Astrocyte of the spinal cord (primary cell): ENCODE measurements at regions not wholly inside any gene's neighbourhood (a gene's known extent, or its start where the extent isn't known, plus 50 kb on each side); places are given as distances from the start of the nearest gene placed in this dataset.

ENCODE experiments used
- DNase-seq: peaks from one replicate; pipeline ENCODE4 v3.0.0; 2011; ENCODE audit warnings: low read depth, low spot score
- H3K4me3 ChIP-seq: 2 replicates; pipeline ENCODE4 v1.5.1; 2011; ENCODE audit warnings: low read depth, mild to moderate bottlenecking, low read length, moderate library complexity
- CTCF ChIP-seq: IDR thresholded peaks from 2 replicates; pipeline ENCODE4 v1.5.1; 2012; ENCODE audit warnings: low read depth, mild to moderate bottlenecking, low read length, inconsistent platforms
- in situ Hi-C: cut with HindIII; loops from 2 replicates; pipeline ENCODE4 v1.10.0; 2017; ENCODE audit warnings: low sequenced_read_pairs

- in situ Hi-C loops = no loop called here
- H3K4me3 ChIP-seq = no peak overlapping the region
- TF ChIP-seq CTCF = no peak
- no peak for DNase-seq
Observed at GRCh38 chr12:127560041-127560478, 706.9 kb upstream of the TMEM132C start.

GRCh38 chr12:127562816-127563215 lies 704.2 kb upstream of the TMEM132C start:
- no peak overlapping the region for H3K4me3 ChIP-seq
- no peak for TF ChIP-seq CTCF
- in situ Hi-C loops = no loop called here
- no peak for DNase-seq

- TF ChIP-seq CTCF = no peak
- no peak for DNase-seq
- in situ Hi-C loops = no loop called here
- no peak overlapping the region for H3K4me3 ChIP-seq
Observed at GRCh38 chr12:127565241-127565640, 701.7 kb upstream of the TMEM132C start.

GRCh38 chr12:127567531-127567930 lies 699.4 kb upstream of the TMEM132C start:
- TF ChIP-seq CTCF = no peak
- H3K4me3 ChIP-seq = no peak overlapping the region
- in situ Hi-C loops = no loop called here
- DNase-seq = no peak

GRCh38 chr12:127570387-127570786 lies 696.6 kb upstream of the TMEM132C start:
- in situ Hi-C loops = no loop called here
- no peak overlapping the region for H3K4me3 ChIP-seq
- DNase-seq = no peak
- no peak for TF ChIP-seq CTCF

GRCh38 chr12:127570793-127571360 lies 696.1 kb upstream of the TMEM132C start:
- no peak for TF ChIP-seq CTCF
- no peak overlapping the region for H3K4me3 ChIP-seq
- in situ Hi-C loops = no loop called here

GRCh38 chr12:127571578-127571977 lies 695.4 kb upstream of the TMEM132C start:
- TF ChIP-seq CTCF = no peak
- no peak for DNase-seq
- H3K4me3 ChIP-seq = no peak overlapping the region
- in situ Hi-C loops = no loop called here

More at GRCh38 chr12:127570793-127571360, 696.1 kb upstream of the TMEM132C start:
- no peak for DNase-seq
